ENCODE measurements at regions not wholly inside any gene's neighbourhood (a gene's known extent, or its start where the extent isn't known, plus 50 kb on each side); places are given as distances from the start of the nearest gene placed in this dataset.

DNA sequence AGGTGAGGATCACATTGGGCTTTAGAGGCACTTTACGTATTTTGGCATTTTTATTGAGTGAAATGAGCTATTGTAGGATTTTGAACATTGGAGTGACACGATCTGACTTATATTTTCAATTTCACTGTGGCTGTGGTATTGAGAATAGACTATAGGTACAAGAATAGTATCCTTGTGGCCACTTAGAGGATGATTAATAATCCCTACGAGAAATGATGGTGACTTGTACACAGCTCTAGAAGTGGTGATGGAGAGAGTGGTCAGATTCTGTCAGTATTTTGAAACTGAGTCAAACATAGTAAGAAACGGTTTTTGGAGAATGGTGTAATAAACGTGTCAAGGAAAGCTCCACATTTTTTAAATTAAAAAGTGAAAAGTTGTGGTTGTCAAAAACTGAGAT is 494.7 kb downstream of the EPHA5 start:
- ATAC-seq, result no peak
- Histone ChIP-seq H3K36me3 (ENCODE audit: low read depth) (no peaks in the 10 kb centered on the region), H3K4me3 (no peak overlapping the region), H3K4me1 (ENCODE audit: low read depth) (no peaks in the 10 kb centered on the region), H3K9me3 (no peaks in the 10 kb centered on the region)
- TF ChIP-seq, protein P1, sequence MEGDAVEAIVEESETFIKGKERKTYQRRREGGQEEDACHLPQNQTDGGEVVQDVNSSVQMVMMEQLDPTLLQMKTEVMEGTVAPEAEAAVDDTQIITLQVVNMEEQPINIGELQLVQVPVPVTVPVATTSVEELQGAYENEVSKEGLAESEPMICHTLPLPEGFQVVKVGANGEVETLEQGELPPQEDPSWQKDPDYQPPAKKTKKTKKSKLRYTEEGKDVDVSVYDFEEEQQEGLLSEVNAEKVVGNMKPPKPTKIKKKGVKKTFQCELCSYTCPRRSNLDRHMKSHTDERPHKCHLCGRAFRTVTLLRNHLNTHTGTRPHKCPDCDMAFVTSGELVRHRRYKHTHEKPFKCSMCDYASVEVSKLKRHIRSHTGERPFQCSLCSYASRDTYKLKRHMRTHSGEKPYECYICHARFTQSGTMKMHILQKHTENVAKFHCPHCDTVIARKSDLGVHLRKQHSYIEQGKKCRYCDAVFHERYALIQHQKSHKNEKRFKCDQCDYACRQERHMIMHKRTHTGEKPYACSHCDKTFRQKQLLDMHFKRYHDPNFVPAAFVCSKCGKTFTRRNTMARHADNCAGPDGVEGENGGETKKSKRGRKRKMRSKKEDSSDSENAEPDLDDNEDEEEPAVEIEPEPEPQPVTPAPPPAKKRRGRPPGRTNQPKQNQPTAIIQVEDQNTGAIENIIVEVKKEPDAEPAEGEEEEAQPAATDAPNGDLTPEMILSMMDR (IDR thresholded peaks at IDR 0.05), result no peak
- intact Hi-C loops (cut with DNase I, micrococcal nuclease), result no loop called here
- no peak for DNase-seq

- ATAC-seq (no peak), DNase-seq (no peak)
- TF ChIP-seq, protein P1 (IDR thresholded peaks at IDR 0.05), result no peak
- Histone ChIP-seq H3K4me1 (ENCODE audit: low read depth) (no peaks in the 10 kb centered on the region), H3K9me3 (no peaks in the 10 kb centered on the region), H3K4me3 (no peak overlapping the region), H3K36me3 (ENCODE audit: low read depth) (no peaks in the 10 kb centered on the region)
- intact Hi-C loops (cut with DNase I, micrococcal nuclease), result no loop called here
These were observed 499.3 kb downstream of the EPHA5 start for GRCh38 chr4:65170768-65171514.

GRCh38 chr4:65167719-65168118 is 502.6 kb downstream of the EPHA5 start:
- ATAC-seq, result no peak
- TF ChIP-seq, protein P1 (IDR thresholded peaks at IDR 0.05), result no peak
- intact Hi-C loops (cut with DNase I, micrococcal nuclease), result no loop called here

DNA sequence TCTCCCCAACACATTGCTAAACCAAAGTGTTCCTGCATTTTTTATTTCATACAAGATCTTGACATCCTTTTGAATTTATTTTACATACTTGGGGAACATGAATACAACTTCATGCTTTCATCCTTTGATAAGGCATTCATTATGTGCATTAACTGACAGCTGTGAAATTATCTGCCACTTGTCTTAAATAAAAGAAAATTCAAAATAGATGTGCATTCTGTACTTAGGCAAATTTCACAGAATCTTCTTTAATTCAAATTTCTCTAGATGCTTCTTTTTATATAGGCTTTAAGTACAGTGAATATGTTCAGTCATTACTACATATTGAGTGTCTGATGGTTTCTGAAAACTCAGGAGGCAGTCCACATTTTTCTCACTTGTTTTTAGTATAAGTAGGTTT is 518.1 kb downstream of the EPHA5 start:
- Histone ChIP-seq H3K4me1 (ENCODE audit: low read depth) (no peaks in the 10 kb centered on the region), H3K36me3 (ENCODE audit: low read depth) (no peaks in the 10 kb centered on the region), H3K9me3 (peaks cover 2% of the 10 kb centered on the region), H3K4me3 (no peak overlapping the region)
- TF ChIP-seq, protein P1 (IDR thresholded peaks at IDR 0.05), result no peak
- DNase-seq (no peak), ATAC-seq (no peak)
- intact Hi-C loops (cut with DNase I, micrococcal nuclease), result no loop called here

More at GRCh38 chr4:65167719-65168118, 502.6 kb downstream of the EPHA5 start:
- Histone ChIP-seq H3K4me3 (no peak overlapping the region), H3K4me1 (ENCODE audit: low read depth) (no peaks in the 10 kb centered on the region), H3K9me3 (no peaks in the 10 kb centered on the region), H3K36me3 (ENCODE audit: low read depth) (no peaks in the 10 kb centered on the region)
- DNase-seq, result no peak

GRCh38 chr4:65139998-65140397 is 530.3 kb downstream of the EPHA5 start:
- no peak for ATAC-seq

More at GRCh38 chr4:65139998-65140397, 530.3 kb downstream of the EPHA5 start:
- no peak for DNase-seq
- H3K36me3 ChIP-seq (ENCODE audit: low read depth), result no peaks in the 10 kb centered on the region
- peaks cover 18% of the 10 kb centered on the region for H3K9me3 ChIP-seq
- no peak overlapping the region for H3K4me3 ChIP-seq
- TF ChIP-seq, protein P1 (IDR thresholded peaks at IDR 0.05), result no peak
- H3K4me1 ChIP-seq (ENCODE audit: low read depth), result no peaks in the 10 kb centered on the region
- intact Hi-C loops (cut with DNase I, micrococcal nuclease), result no loop called here

Data from mucosa of descending colon (tissue), 3 donors.